ENCODE measurements at regions not wholly inside any gene's neighbourhood (a gene's known extent, or its start where the extent isn't known, plus 50 kb on each side); places are given as distances from the start of the nearest gene placed in this dataset.

DNA sequence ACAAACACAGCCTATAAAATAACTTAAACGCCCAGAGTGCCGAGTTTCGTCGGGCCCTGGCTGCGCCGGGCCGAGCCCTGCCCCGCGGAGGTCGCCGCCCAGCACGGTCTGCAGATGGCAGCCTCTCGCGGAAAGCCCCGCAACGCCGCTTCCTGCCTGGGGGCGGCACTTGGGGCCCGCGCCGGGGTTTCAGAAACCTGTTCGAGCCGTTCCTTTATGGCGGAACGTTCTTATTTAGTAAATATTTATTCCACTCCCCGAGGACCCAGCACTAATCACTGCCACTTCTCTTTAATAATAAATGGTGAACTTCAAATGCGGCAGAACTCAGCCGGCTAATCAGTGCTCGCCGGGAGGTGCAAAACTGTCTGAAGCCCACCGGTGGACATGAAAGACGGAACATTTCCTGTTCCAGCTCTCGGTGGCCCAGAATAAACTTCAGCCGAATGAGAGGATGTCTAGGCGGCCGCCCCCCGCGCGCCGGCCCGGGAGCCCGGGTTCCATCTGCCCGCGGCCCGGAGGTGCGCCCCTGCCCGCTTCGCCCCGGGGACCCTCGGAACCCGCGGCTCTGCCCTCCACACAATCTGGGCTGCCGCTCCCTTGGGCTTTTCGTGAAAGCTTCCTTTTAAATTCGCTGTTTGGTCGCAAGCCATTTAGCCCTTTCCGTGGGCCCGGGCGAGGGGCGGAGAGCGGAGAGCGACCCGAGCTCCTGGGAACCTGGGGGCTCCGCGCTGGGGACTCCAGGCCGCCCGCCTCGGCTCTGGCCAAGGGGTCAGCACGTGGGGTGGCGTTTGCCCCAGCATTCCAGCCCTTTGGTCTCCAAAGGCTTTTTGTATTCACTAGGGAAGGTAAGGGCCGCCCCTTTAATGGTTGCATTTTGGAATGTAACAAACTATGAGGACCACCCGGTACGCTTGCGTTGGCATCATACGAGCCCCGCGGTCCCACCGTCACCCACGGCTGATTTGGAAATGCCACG is 110.8 kb upstream of the ATP11B start:
- peaks cover 16% of the 10 kb centered on the region for H3K4me1 ChIP-seq
- H3K4me3 ChIP-seq: peak overlapping the region; percentile 55 to 61
- no peak overlapping the region for H3K27ac ChIP-seq
- H3K27me3 ChIP-seq: no peaks in the 10 kb centered on the region
- no peak for DNase-seq (ENCODE audit: extremely low spot score in 2 of 2)
- TF ChIP-seq POLR2AphosphoS5 (IDR thresholded peaks at IDR 0.05; ENCODE audit: insufficient read depth in 1 of 2, low read depth in 1 of 2) (no peak), POLR2A (IDR thresholded peaks at IDR 0.05) (no peak)
- TF ChIP-seq, protein P1, sequence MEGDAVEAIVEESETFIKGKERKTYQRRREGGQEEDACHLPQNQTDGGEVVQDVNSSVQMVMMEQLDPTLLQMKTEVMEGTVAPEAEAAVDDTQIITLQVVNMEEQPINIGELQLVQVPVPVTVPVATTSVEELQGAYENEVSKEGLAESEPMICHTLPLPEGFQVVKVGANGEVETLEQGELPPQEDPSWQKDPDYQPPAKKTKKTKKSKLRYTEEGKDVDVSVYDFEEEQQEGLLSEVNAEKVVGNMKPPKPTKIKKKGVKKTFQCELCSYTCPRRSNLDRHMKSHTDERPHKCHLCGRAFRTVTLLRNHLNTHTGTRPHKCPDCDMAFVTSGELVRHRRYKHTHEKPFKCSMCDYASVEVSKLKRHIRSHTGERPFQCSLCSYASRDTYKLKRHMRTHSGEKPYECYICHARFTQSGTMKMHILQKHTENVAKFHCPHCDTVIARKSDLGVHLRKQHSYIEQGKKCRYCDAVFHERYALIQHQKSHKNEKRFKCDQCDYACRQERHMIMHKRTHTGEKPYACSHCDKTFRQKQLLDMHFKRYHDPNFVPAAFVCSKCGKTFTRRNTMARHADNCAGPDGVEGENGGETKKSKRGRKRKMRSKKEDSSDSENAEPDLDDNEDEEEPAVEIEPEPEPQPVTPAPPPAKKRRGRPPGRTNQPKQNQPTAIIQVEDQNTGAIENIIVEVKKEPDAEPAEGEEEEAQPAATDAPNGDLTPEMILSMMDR (IDR thresholded peaks at IDR 0.05): no peak
- no peaks in the 10 kb centered on the region for H3K36me3 ChIP-seq
- no peaks in the 10 kb centered on the region for H3K9me3 ChIP-seq
- intact Hi-C loops (cut with DNase I): loop anchor here (5.0 kb wide), 1 partner anchor 970 kb away; the partner anchor contains the start of gene SOX2

DNA sequence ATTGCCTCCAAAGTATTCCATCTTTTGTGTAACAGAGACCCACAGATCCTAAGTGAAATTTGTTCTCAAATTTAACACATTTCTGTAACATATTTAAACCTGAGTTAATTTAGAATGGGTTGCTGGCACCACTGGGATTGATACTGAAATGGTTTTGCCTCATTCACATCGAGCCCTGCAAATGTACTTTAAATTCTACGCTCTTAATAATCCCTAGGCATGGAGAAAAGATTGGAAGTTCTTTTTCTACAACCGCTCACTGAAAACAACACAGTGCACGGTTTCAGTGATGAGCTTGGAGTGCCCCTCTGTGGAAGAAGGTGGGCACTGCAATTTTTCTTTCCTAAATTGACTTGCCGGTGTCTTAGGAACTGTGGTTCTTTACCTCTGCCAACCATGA is 109.9 kb upstream of the ATP11B start:
- H3K27ac ChIP-seq: no peak overlapping the region
- H3K36me3 ChIP-seq: no peaks in the 10 kb centered on the region
- H3K27me3 ChIP-seq: no peaks in the 10 kb centered on the region
- intact Hi-C loops (cut with DNase I): loop anchor here (5.0 kb wide), 1 partner anchor 971 kb away; the partner anchor contains the start of gene SOX2
- peak overlapping the region in 1 of 2 donors; percentile 55 for H3K4me3 ChIP-seq
- no peak for TF ChIP-seq POLR2A (IDR thresholded peaks at IDR 0.05)
- TF ChIP-seq, protein P1 (IDR thresholded peaks at IDR 0.05): peak; percentile 21 to 78 (median 78)
- TF ChIP-seq POLR2AphosphoS5 (IDR thresholded peaks at IDR 0.05; ENCODE audit: insufficient read depth in 1 of 2, low read depth in 1 of 2): peak in 1 of 2 donors; percentile 24
- peaks cover 16% of the 10 kb centered on the region for H3K4me1 ChIP-seq
- H3K9me3 ChIP-seq: no peaks in the 10 kb centered on the region
- DNase-seq (ENCODE audit: extremely low spot score in 2 of 2): no peak

DNA sequence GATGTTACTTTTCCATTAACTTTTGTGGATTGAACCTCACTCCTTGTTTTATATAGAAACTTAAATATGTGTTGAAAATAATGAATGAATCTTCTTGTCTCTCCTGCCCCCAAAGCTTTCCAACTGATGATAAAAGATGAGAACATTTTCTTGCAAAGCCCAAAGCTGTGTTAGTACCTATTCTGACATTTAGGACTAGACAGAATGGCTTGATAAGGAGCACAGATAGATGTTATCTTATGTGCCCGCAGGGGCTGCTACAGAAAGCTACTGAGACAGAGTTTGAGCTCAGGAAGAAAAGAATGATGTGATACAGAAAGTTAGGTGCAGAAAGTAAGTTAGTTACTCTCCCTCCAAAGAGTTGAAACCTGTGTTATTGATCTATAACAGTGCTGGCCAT is 109.4 kb upstream of the ATP11B start:
- Histone ChIP-seq H3K27me3 (no peaks in the 10 kb centered on the region), H3K27ac (no peak overlapping the region), H3K9me3 (no peaks in the 10 kb centered on the region), H3K4me1 (peaks cover 16% of the 10 kb centered on the region), H3K36me3 (no peaks in the 10 kb centered on the region), H3K4me3 (no peak overlapping the region)
- TF ChIP-seq POLR2AphosphoS5 (IDR thresholded peaks at IDR 0.05; ENCODE audit: insufficient read depth in 1 of 2, low read depth in 1 of 2): no peak
- TF ChIP-seq POLR2A (IDR thresholded peaks at IDR 0.05): no peak
- no peak for DNase-seq (ENCODE audit: extremely low spot score in 2 of 2)
- intact Hi-C loops (cut with DNase I): loop anchor here (5.0 kb wide), 1 partner anchor 972 kb away; the partner anchor contains the start of gene SOX2

DNA sequence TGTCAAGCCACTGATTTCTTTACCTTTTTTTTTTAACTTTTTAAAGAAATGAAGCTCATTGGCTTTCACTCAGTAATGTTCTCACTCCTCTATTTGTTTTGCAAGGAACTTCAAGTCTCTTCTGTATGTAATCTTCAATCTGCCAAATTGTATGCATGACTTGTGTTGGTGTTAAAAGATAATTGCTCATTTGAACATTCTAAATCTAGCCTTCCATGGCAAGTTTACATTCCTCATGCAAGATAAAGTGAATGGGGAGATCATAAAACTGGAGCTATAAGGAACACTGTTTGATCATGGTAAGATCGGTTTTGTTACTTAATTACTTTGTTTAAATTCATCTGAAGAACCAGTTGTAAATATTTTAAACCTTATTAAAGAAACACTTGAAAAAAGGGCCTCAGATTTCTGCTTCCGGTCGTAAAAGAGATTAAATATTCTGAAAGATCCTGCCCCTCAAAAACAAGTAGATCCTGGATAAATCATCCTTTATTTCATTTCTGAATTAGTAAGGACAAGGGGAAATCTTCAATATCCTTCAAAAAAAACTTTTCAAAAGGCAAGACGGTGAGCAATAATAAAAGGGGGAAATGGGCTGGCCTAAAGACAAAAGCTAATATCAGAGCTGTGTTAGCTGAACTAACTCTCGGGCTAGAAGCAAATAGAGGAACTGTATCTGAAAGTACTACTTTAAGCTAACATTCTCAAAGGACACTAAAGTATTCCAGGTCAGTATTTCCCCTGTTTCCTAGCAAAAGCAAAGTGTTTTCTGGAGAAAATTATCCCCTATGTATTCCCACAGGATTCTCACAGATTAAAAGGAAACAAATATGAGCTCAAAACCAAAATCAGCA is 107.0 kb upstream of the ATP11B start:
- H3K27me3 ChIP-seq: no peaks in the 10 kb centered on the region
- TF ChIP-seq POLR2AphosphoS5 (IDR thresholded peaks at IDR 0.05; ENCODE audit: insufficient read depth in 1 of 2, low read depth in 1 of 2): no peak
- TF ChIP-seq, protein P1 (IDR thresholded peaks at IDR 0.05): no peak
- no peak for TF ChIP-seq POLR2A (IDR thresholded peaks at IDR 0.05)
- intact Hi-C loops (cut with DNase I): no loop called here
- no peak overlapping the region for H3K4me3 ChIP-seq
- no peak overlapping the region for H3K27ac ChIP-seq
- H3K36me3 ChIP-seq: no peaks in the 10 kb centered on the region
- no peaks in the 10 kb centered on the region for H3K9me3 ChIP-seq
- H3K4me1 ChIP-seq: peaks cover 16% of the 10 kb centered on the region
- no peak for DNase-seq (ENCODE audit: extremely low spot score in 2 of 2)

DNA sequence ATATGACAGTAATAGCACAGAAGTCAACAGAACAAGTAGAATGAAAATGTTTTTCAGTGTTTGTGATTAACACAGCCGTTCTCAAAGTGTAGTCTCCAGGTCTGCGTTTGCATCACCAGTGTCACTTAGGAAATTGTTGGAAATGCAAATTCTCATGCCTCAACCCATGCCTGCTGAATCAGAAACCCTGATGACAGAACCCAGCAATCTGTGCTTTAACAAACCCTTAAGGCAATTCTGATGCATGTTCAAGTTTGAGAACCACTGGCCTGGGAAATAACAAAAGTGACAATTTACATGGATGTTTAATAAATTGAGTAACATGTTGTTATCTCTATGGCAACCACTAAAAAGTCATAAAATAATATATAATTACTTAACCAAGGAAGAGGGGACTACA is 103.1 kb upstream of the ATP11B start:
- Histone ChIP-seq H3K27me3 (no peaks in the 10 kb centered on the region), H3K4me1 (no peaks in the 10 kb centered on the region), H3K4me3 (no peak overlapping the region), H3K27ac (no peak overlapping the region), H3K36me3 (no peaks in the 10 kb centered on the region), H3K9me3 (no peaks in the 10 kb centered on the region)
- DNase-seq (ENCODE audit: extremely low spot score in 2 of 2): no peak
- intact Hi-C loops (cut with DNase I): no loop called here
- no peak for TF ChIP-seq POLR2A (IDR thresholded peaks at IDR 0.05)
- no peak for TF ChIP-seq POLR2AphosphoS5 (IDR thresholded peaks at IDR 0.05; ENCODE audit: insufficient read depth in 1 of 2, low read depth in 1 of 2)
- TF ChIP-seq, protein P1 (IDR thresholded peaks at IDR 0.05): no peak

All from vagina (tissue), 2 donors.